HG03135 (cell line): ENCODE measurements at regions not wholly inside any gene's neighbourhood (a gene's known extent, or its start where the extent isn't known, plus 50 kb on each side); places are given as distances from the start of the nearest gene placed in this dataset.

Source experiments
- ATAC-seq: cut with Tn5 transposase; IDR thresholded peaks from one replicate; pipeline ENCODE4 v1.9.1; 2021; ENCODE audit warnings: mild to moderate bottlenecking, moderate library complexity; ENCODE audit not compliant: unreplicated experiment

DNA sequence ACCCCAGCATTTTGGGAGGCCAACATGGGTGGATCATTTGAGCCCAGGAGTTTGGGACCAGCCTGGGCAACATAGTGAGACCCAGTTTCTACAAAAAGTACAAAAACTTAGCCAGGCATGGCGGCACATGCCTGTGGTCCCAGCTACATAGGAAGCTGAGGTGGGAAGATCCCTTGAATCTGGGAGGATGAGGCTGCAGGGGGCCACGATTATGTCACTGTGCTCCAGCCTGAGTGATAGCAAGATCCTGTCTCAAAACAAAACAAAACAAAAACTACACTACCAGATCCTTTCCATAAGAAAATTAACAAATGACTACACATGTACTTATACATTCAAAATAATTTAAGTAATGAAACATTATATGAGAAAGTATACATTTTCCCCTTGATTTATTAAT is 116.4 kb upstream of the KLF6 start:
- ATAC-seq = no peak

GRCh38 chr10:3900391-3900790 is 115.4 kb upstream of the KLF6 start:
- ATAC-seq = no peak

GRCh38 chr10:3898821-3899220 is 113.8 kb upstream of the KLF6 start:
- ATAC-seq = no peak

GRCh38 chr10:3897156-3897555 is 112.1 kb upstream of the KLF6 start:
- ATAC-seq = no peak

GRCh38 chr10:3896161-3896560 is 111.2 kb upstream of the KLF6 start:
- no peak for ATAC-seq

- ATAC-seq = no peak
Observed at GRCh38 chr10:3895045-3895631, 110.1 kb upstream of the KLF6 start.

DNA sequence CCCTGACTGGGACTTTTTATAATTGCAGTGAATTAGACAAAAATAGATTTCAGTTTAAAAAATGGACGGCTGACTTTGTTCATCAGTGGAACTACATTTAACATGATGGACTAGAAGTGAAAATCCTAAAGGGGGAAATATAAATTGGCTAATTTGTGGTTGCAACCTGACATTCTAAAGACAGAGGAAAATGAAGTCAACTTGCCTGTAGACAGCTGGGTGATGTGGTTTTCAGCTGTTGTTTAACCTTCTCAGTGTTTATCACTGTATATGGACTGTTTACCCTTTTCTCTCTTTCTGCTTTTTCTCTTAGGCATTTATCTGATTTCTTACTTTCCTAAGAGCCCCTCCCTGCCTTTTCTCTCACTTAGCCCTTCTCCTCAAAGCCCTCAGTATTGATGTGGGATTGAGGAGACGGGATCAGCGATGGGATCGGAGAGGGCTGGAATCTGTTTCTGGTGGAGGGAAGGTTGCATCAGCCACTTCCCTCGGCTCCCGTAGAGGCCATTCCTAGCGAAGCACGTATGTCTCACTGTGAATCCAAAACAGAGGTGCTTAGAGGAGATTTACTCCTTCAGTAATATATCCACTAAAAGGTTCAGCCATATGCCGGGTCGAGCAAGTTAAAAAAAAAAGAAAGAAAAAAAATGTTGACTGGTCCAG is 109.0 kb upstream of the KLF6 start:
- ATAC-seq = no peak

GRCh38 chr10:3892440-3893425 is 107.7 kb upstream of the KLF6 start:
- no peak for ATAC-seq

- no peak for ATAC-seq
Observed at GRCh38 chr10:3891396-3891795, 106.4 kb upstream of the KLF6 start.

DNA sequence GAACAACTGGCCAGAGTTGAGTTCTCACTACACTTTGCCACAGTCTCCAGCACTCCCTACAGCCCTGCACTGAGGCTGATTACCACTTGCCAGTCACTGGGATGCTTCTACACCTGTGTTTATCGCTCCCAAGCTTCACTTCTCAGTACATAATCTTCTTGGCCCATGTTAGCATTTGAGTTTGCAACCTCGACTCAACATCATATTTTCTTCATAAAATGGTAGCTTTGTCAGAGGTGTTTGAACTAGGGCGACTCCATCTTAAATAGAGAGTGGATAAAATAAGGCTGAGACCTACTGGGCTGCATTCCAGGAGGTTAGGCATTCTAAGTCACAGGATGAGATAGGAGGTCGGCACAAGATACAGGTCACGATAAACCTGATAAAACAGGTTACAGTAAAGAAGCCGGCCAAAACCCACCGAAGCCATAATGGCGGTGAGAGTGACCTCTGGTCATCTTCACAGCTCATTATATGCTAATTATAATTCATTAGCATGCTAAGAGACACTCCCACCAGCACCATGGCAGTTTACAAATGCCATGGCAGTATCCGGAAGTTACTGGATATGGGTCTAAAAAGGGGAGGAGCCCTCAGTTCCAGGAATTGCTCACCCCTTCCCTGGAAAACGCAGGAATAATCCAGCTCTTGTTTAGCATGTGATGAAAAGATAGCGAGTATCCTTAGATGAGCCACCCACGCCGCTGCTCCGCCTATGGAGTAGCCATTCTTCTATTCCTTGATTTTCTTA is 105.8 kb upstream of the KLF6 start:
- no peak for ATAC-seq

GRCh38 chr10:3889961-3890522 is 105.0 kb upstream of the KLF6 start:
- ATAC-seq = no peak

- ATAC-seq = peak; percentile 61
Observed at GRCh38 chr10:3887885-3888476, 103.0 kb upstream of the KLF6 start.

DNA sequence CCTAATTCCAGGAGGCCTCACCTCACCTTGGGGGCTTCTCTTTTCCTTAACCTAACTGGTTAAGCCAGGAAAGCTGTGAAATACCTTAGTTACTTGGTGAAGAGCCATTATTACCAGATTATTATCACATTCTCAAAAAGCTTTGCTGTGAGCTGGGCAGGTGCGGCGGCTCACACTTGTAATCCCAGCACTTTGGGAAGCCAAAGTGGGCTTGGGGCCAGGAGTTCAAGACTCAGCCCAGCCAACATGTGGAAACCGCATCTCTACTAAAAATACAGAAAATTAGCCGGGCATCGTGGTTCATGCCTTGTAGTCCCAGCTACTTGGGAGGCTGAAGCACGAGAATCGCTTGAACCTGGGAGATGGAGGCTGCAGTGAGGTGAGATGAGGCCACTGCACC is 102.4 kb upstream of the KLF6 start:
- ATAC-seq = no peak

DNA sequence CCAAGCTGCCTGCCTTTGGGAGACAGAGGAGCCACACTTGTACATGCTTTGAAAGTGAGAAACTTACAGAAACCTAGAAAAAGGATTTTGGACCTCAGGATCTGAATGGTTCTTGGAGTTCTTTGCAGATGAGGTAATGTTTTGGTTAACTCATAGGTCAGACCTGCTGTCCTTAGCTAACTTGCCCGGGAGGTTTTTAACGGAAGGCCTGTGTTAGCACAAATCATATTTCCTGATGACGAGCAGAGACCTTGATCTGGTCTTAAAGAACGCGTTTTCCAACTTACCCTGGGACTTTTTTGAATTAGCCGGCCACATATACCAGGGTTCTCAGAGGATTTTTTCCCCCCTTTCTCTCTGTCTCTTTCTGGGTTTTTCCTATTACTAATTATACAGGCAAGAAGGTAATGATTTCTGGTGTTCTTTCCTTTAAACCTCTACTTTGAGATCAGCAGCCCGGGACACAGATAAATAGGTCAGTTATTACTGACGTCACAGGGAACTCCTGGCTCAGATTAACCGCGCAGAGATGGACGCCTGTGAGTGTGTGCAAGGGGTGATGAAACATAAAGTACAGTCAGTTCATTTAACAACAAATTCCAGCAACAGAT is 101.7 kb upstream of the KLF6 start:
- no peak for ATAC-seq

DNA sequence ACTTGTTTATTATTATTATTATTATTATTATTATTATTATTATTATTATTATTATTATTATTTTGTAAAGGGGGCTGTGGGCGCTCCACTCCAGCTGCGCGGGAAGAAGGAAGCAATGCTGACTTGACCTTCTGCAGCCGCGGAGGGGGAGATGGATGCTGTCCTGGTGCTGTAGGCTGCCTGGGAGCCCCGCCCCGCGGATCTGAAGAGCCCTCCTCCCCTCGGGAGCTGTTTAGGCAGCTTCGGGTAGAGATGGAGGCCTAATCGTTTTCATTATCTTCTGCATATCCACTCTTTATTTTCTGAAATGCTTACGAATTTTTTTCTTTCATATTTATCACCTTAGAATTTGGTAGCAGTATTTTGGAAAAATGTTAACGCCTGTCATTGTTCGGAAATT is 101.2 kb upstream of the KLF6 start:
- no peak for ATAC-seq

- ATAC-seq = peak; percentile 52
Observed at GRCh38 chr10:3882855-3883254, 97.8 kb upstream of the KLF6 start.

- no peak for ATAC-seq
Observed at GRCh38 chr10:3881622-3882021, 96.6 kb upstream of the KLF6 start.

DNA sequence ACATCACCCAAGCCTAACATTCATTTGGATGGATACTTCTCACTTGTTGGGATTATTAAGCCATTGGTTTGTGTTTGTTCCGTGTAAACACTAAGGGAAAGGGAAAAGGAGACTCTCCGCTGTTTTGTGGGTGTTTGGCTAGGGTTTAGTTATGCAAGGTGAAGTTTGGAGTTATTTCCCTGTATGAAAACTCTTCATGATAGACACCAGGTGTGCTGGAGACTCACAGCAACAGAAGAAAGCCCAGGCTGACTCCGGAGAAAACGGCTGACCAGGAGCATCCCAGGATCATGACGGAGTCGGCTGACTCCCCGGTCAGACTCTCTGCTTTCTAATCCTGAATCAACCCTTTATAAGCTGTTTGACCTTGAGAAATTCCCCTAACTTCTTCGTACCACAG is 94.1 kb upstream of the KLF6 start:
- no peak for ATAC-seq

GRCh38 chr10:3877211-3878000 is 92.4 kb upstream of the KLF6 start:
- no peak for ATAC-seq
